Mammary epithelial cell (primary cell): ENCODE measurements at regions not wholly inside any gene's neighbourhood (a gene's known extent, or its start where the extent isn't known, plus 50 kb on each side); places are given as distances from the start of the nearest gene placed in this dataset.

ENCODE experiments used
- CTCF ChIP-seq, 2 donors: IDR thresholded peaks in 1 of 2; conservative IDR thresholded peaks in 1 of 2; 2 replicates each; pipeline ENCODE4 v1.5.1; 2011 to 2012; ENCODE audit warnings: inconsistent platforms in 2 of 2, low read length in 2 of 2, mild to moderate bottlenecking in 2 of 2, control low read depth in 1 of 2, low read depth in 1 of 2; ENCODE audit not compliant: insufficient read depth in 1 of 2; ENCODE audit errors: extremely low read depth in 1 of 2
- EZH2 ChIP-seq: IDR thresholded peaks from 2 replicates; pipeline ENCODE4 v1.6.1; 2012; ENCODE audit warnings: low read length, inconsistent platforms, borderline replicate concordance

GRCh38 chr18:75344161-75344560, 83.3 kb downstream of the SMIM21 start:
- TF ChIP-seq CTCF (conservative IDR thresholded peaks at IDR 0.05 in 1 of 2, IDR thresholded peaks at IDR 0.05 in 1 of 2; ENCODE audit: extremely low read depth in 1 of 2, insufficient read depth in 1 of 2, low read depth in 1 of 2, low read length in 2 of 2) (no peak), EZH2 (no peak)
